ENCODE measurements at regions not wholly inside any gene's neighbourhood (a gene's known extent, or its start where the extent isn't known, plus 50 kb on each side); places are given as distances from the start of the nearest gene placed in this dataset.

GRCh38 chr12:84634526-84634925 is 278.1 kb downstream of the SLC6A15 start:
- no peak for TF ChIP-seq FOXP2 (optimal IDR thresholded peaks at IDR 0.05; ENCODE audit: borderline replicate concordance, extremely low read depth, extremely low read length, insufficient read depth)
- TF ChIP-seq TAF1 (IDR thresholded peaks at IDR 0.05; ENCODE audit: borderline replicate concordance, insufficient read depth, low read length) = no peak
- no peak for TF ChIP-seq POLR2AphosphoS5 (IDR thresholded peaks at IDR 0.05; ENCODE audit: low read depth, low read length)
- no peak for TF ChIP-seq SIN3A (IDR thresholded peaks at IDR 0.05; ENCODE audit: borderline replicate concordance, insufficient read depth, low read length)

All from PFSK-1 (cell line).